ENCODE measurements at regions not wholly inside any gene's neighbourhood (a gene's known extent, or its start where the extent isn't known, plus 50 kb on each side); places are given as distances from the start of the nearest gene placed in this dataset.

DNA sequence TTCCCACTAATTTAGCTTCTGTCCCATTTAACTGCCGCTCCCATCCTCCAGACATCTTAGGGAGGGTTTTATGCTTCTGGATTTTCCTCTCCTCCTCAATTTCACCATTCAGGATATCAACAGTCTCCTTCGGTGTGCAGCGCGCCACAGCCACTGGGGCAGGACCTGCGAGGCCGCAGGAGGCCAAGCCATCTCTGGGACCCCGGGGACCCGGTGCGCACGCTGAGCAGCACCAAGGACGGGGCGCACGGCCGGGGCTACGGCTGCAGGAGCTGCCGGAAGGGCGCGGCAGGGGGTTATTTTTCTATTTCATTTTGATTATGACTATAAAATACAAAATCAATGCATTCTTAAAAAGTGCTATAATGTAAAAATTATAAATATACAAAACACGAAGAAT lies 1238.4 kb upstream of the NCAM2 start:
- no peak for DNase-seq (ENCODE audit: low read depth, low spot score)
- H3K9me3 ChIP-seq (ENCODE audit: control insufficient read depth, insufficient read depth, low read length) = peaks cover 12% of the 10 kb centered on the region
- TF ChIP-seq, protein P1, sequence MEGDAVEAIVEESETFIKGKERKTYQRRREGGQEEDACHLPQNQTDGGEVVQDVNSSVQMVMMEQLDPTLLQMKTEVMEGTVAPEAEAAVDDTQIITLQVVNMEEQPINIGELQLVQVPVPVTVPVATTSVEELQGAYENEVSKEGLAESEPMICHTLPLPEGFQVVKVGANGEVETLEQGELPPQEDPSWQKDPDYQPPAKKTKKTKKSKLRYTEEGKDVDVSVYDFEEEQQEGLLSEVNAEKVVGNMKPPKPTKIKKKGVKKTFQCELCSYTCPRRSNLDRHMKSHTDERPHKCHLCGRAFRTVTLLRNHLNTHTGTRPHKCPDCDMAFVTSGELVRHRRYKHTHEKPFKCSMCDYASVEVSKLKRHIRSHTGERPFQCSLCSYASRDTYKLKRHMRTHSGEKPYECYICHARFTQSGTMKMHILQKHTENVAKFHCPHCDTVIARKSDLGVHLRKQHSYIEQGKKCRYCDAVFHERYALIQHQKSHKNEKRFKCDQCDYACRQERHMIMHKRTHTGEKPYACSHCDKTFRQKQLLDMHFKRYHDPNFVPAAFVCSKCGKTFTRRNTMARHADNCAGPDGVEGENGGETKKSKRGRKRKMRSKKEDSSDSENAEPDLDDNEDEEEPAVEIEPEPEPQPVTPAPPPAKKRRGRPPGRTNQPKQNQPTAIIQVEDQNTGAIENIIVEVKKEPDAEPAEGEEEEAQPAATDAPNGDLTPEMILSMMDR (IDR thresholded peaks at IDR 0.05; ENCODE audit: low read depth, low read length) = no peak
- H3K27me3 ChIP-seq (ENCODE audit: control insufficient read depth, insufficient read depth, low read length) = no peaks in the 10 kb centered on the region
- POLR2A ChIA-PET = no interaction called here
- H3K27ac ChIP-seq (ENCODE audit: low read depth, low read length) = no peak overlapping the region
- CTCF ChIA-PET = no interaction called here
- H3K4me3 ChIP-seq (ENCODE audit: low read depth, low read length) = no peak overlapping the region

DNA sequence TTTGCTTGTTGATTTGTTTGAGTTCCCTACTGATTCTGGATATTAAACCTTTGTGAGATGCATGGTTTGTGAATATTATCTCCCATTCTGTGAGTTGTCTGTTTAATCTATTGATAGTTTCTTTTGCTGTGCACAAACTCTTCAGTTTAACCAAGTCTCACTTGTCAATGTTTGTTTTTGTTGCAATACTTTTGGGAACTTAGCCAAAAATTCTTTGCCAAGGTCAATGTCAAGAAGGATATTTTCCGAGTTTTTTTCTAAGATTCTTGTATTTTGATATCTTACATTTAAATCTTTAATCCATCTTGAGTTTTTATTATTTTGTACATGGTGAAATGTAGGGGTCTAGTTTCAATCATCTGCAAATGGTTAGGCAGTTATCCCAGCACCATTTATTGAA lies 1230.7 kb upstream of the NCAM2 start:
- ChIA-PET POLR2A (no interaction called here), CTCF (no interaction called here)
- Histone ChIP-seq H3K27me3 (ENCODE audit: control insufficient read depth, insufficient read depth, low read length) (no peaks in the 10 kb centered on the region), H3K27ac (ENCODE audit: low read depth, low read length) (no peak overlapping the region), H3K9me3 (ENCODE audit: control insufficient read depth, insufficient read depth, low read length) (peaks cover 8% of the 10 kb centered on the region), H3K4me3 (ENCODE audit: low read depth, low read length) (no peak overlapping the region)
- TF ChIP-seq, protein P1 (IDR thresholded peaks at IDR 0.05; ENCODE audit: low read depth, low read length) = no peak
- DNase-seq (ENCODE audit: low read depth, low spot score) = no peak

GRCh38 chr21:19771881-19772280 lies 1226.3 kb upstream of the NCAM2 start:
- H3K4me3 ChIP-seq (ENCODE audit: low read depth, low read length) = no peak overlapping the region
- peaks cover 4% of the 10 kb centered on the region for H3K9me3 ChIP-seq (ENCODE audit: control insufficient read depth, insufficient read depth, low read length)
- DNase-seq (ENCODE audit: low read depth, low spot score) = no peak
- TF ChIP-seq, protein P1 (IDR thresholded peaks at IDR 0.05; ENCODE audit: low read depth, low read length) = no peak
- ChIA-PET CTCF (no interaction called here), POLR2A (no interaction called here)
- H3K27me3 ChIP-seq (ENCODE audit: control insufficient read depth, insufficient read depth, low read length) = no peaks in the 10 kb centered on the region
- no peak overlapping the region for H3K27ac ChIP-seq (ENCODE audit: low read depth, low read length)

DNA sequence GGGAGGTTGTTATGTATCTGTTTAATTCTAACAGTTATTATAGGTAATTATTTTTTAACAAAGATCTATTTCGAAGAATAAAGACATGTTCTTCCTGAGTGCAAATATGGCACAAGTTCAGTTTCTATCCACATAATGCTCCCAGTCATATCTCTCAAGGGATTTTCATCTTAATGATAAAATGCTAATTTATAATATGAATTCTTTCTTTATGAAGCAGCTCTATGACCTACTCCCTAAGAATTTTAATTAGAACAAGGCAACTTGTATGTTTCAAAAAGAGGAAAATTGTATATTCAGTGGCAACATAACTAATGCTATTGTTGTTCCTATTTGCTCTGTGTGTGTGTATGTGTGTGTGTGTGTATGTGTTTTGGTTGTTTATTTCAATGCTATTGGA lies 1222.1 kb upstream of the NCAM2 start:
- Histone ChIP-seq H3K27ac (ENCODE audit: low read depth, low read length) (no peak overlapping the region), H3K4me3 (ENCODE audit: low read depth, low read length) (no peak overlapping the region), H3K27me3 (ENCODE audit: control insufficient read depth, insufficient read depth, low read length) (no peaks in the 10 kb centered on the region), H3K9me3 (ENCODE audit: control insufficient read depth, insufficient read depth, low read length) (no peaks in the 10 kb centered on the region)
- POLR2A ChIA-PET = no interaction called here
- TF ChIP-seq, protein P1 (IDR thresholded peaks at IDR 0.05; ENCODE audit: low read depth, low read length) = no peak
- DNase-seq (ENCODE audit: low read depth, low spot score) = no peak
- CTCF ChIA-PET = no interaction called here

- DNase-seq (ENCODE audit: low read depth, low spot score) = no peak
- CTCF ChIA-PET = interaction anchor here (0.6 kb wide), 1 partner anchor 721 kb away, joined by 3 read pairs; no protein-coding TSS in a partner anchor
- Histone ChIP-seq H3K27me3 (ENCODE audit: control insufficient read depth, insufficient read depth, low read length) (no peaks in the 10 kb centered on the region), H3K4me3 (ENCODE audit: low read depth, low read length) (no peak overlapping the region), H3K9me3 (ENCODE audit: control insufficient read depth, insufficient read depth, low read length) (peaks cover 16% of the 10 kb centered on the region), H3K27ac (ENCODE audit: low read depth, low read length) (no peak overlapping the region)
- TF ChIP-seq, protein P1 (IDR thresholded peaks at IDR 0.05; ENCODE audit: low read depth, low read length) = no peak
- POLR2A ChIA-PET = no interaction called here
Measured at GRCh38 chr21:19781881-19782652, 1216.1 kb upstream of the NCAM2 start.

All from AG04450 (cell line).